Neural progenitor cell (in vitro differentiated cells): ENCODE measurements at regions not wholly inside any gene's neighbourhood (a gene's known extent, or its start where the extent isn't known, plus 50 kb on each side); places are given as distances from the start of the nearest gene placed in this dataset.

Source experiments
- EZH2 ChIP-seq: fragments of 200-600 bp; sonication (generic); IDR thresholded peaks from 2 replicates; pipeline ENCODE4 v1.6.1; 2017; ENCODE audit warnings: antibody characterized with exemption, mild to moderate bottlenecking, moderate library complexity
- TF ChIP-seq, protein P1 (sequence below): fragments of 200-600 bp; sonication (generic); IDR thresholded peaks from 2 replicates; pipeline ENCODE4 v1.5.1; 2017; ENCODE audit warnings: antibody characterized with exemption, mild to moderate bottlenecking

GRCh38 chr6:48036316-48036715, 74.7 kb downstream of the PTCHD4 start:
- TF ChIP-seq, protein P1, sequence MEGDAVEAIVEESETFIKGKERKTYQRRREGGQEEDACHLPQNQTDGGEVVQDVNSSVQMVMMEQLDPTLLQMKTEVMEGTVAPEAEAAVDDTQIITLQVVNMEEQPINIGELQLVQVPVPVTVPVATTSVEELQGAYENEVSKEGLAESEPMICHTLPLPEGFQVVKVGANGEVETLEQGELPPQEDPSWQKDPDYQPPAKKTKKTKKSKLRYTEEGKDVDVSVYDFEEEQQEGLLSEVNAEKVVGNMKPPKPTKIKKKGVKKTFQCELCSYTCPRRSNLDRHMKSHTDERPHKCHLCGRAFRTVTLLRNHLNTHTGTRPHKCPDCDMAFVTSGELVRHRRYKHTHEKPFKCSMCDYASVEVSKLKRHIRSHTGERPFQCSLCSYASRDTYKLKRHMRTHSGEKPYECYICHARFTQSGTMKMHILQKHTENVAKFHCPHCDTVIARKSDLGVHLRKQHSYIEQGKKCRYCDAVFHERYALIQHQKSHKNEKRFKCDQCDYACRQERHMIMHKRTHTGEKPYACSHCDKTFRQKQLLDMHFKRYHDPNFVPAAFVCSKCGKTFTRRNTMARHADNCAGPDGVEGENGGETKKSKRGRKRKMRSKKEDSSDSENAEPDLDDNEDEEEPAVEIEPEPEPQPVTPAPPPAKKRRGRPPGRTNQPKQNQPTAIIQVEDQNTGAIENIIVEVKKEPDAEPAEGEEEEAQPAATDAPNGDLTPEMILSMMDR: no peak
- no peak for TF ChIP-seq EZH2
